ENCODE measurements at regions not wholly inside any gene's neighbourhood (a gene's known extent, or its start where the extent isn't known, plus 50 kb on each side); places are given as distances from the start of the nearest gene placed in this dataset.

DNA sequence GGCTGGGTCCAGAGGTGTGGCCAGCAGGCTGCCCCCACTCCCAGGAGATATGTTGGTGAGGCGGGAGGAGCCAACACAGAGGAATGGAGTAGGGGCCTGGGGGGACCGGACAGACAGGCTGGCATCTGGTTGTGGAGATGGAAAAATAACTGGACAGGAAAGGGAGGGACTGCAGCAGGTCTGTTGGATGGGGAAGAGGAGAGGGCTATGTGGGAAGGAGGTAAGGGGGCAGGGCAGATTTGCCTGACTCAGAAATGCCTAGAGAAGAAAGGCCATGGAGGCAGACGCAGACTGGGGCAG, 160.4 kb downstream of the TRIM29 start (continued):
- TF ChIP-seq EP400 (IDR thresholded peaks at IDR 0.05) (no peak), PHF8 (IDR thresholded peaks at IDR 0.05; ENCODE audit: borderline replicate concordance, low read length) (no peak), ZNF41 (CRISPR knock-in tag; conservative IDR thresholded peaks at IDR 0.05) (no peak), ILF3 (IDR thresholded peaks at IDR 0.05; ENCODE audit: borderline replicate concordance) (no peak)
- TF ChIP-seq, protein P1, sequence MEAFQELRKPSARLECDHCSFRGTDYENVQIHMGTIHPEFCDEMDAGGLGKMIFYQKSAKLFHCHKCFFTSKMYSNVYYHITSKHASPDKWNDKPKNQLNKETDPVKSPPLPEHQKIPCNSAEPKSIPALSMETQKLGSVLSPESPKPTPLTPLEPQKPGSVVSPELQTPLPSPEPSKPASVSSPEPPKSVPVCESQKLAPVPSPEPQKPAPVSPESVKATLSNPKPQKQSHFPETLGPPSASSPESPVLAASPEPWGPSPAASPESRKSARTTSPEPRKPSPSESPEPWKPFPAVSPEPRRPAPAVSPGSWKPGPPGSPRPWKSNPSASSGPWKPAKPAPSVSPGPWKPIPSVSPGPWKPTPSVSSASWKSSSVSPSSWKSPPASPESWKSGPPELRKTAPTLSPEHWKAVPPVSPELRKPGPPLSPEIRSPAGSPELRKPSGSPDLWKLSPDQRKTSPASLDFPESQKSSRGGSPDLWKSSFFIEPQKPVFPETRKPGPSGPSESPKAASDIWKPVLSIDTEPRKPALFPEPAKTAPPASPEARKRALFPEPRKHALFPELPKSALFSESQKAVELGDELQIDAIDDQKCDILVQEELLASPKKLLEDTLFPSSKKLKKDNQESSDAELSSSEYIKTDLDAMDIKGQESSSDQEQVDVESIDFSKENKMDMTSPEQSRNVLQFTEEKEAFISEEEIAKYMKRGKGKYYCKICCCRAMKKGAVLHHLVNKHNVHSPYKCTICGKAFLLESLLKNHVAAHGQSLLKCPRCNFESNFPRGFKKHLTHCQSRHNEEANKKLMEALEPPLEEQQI (IDR thresholded peaks at IDR 0.05): no peak

DNA sequence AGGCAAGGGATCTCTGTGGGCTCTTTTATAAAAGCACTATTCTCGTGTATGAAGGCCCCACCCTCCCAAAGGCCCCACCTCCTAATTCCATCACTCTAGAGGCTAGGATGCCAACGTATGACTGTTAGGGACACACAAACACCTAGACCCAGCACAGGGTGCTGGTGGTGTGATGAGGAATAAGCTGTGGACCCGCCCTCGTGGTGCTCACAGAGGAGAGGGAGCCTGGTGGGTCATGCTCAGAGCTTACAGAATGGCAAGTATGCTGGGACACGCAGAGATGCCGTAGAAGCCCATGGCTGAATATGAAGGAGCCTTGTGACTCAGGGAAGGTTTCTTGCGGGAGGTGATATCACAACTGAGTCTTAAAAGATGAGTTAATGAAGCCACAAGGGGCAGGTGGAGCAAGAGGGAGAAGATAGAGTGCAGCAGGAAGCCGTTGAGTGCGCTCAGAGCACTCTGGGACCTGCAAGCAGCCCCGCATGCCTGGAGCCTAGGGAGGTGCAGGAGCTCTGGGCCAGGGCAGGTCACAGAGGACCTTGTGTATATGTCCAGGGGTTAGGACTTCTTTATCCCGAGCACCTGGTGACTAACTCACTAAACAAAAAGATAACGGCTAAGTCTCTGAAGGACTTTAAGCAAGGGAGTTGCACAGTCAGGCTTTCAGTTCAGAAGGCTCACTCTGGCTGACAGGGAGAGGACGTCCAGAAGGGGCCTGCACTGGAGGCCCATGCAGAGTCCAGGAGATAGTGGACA, 160.9 kb downstream of the TRIM29 start:
- Histone ChIP-seq H4K20me1 (replicated peaks; ENCODE audit: control insufficient read depth, insufficient read depth, low read length) (peaks cover 4% of the 10 kb centered on the region; the same call in 1 of the 2 replicates), H3K4me1 (replicated peaks in 1 of 2; ENCODE audit: control insufficient read depth in 2 of 2, insufficient read depth in 2 of 2, low read length in 2 of 2) (no peaks in the 10 kb centered on the region), H3K27me3 (ENCODE audit: control insufficient read depth in 2 of 2, insufficient read depth in 2 of 2, low read length in 2 of 2) (peaks cover 2 to 43% of the 10 kb centered on the region in 2 experiments; a peak in 3 of 5 replicates), H3K4me3 (no peak overlapping the region), H3K9me3 (replicated peaks; ENCODE audit: control insufficient read depth, insufficient read depth, low read depth, low read length) (no peaks in the 10 kb centered on the region), H3K4me2 (ENCODE audit: insufficient read depth, low read length) (no peak overlapping the region), H2AFZ (ENCODE audit: low read depth, low read length) (no peak overlapping the region), H3K27ac (ENCODE audit: extremely low read depth, low read depth, low read length) (no peak overlapping the region), H3K36me3 (ENCODE audit: control insufficient read depth, insufficient read depth, low read length) (no peaks in the 10 kb centered on the region), H3K79me2 (ENCODE audit: control insufficient read depth, insufficient read depth, low read length) (no peaks in the 10 kb centered on the region), H3K9me1 (ENCODE audit: control insufficient read depth, insufficient read depth, low read length) (peaks cover 2% of the 10 kb centered on the region), H3K9ac (ENCODE audit: insufficient read depth in 1 of 2, low read depth in 2 of 2, low read length in 2 of 2) (no peak overlapping the region)
- under 1% methylated on average over 13 of the region's 13 CpGs for WGBS (ENCODE audit: insufficient coverage, low coverage, missing lambda C conversion rate)
- FAIRE-seq (no peak), DNase-seq (ENCODE audit: extremely low read depth in 1 of 4, low spot score in 3 of 4) (no peak), ATAC-seq (no peak; the same call in 2 of the 3 replicates)
- intact Hi-C loops (cut with micrococcal nuclease) (no loop called here), in situ Hi-C loops (cut with MboI) (no loop called here)
- CTCF ChIA-PET (ENCODE audit: low intra/inter-chr PET ratio): no interaction called here
- no TSS peak for BruUV-seq (replicated peaks)
- POLR2A ChIA-PET: no interaction called here
- TF ChIP-seq, protein P2, sequence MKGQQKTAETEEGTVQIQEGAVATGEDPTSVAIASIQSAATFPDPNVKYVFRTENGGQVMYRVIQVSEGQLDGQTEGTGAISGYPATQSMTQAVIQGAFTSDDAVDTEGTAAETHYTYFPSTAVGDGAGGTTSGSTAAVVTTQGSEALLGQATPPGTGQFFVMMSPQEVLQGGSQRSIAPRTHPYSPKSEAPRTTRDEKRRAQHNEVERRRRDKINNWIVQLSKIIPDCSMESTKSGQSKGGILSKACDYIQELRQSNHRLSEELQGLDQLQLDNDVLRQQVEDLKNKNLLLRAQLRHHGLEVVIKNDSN (CRISPR knock-in tag; IDR thresholded peaks at IDR 0.05): no peak
- TF ChIP-seq ZNF584 (CRISPR knock-in tag; IDR thresholded peaks at IDR 0.05; ENCODE audit: low read depth) (no peak), EP300 (IDR thresholded peaks at IDR 0.05; ENCODE audit: low read length) (no peak), SNRNP70 (optimal IDR thresholded peaks at IDR 0.05; ENCODE audit: low read depth, low read length) (no peak), BDP1 (IDR thresholded peaks at IDR 0.05; ENCODE audit: insufficient read depth, insufficient read length) (no peak), TCF7L2 (IDR thresholded peaks at IDR 0.05; ENCODE audit: low read depth, low read length) (no peak), MEIS2 (IDR thresholded peaks at IDR 0.05; ENCODE audit: partially characterized antibody) (no peak), PTRF (tag; IDR thresholded peaks at IDR 0.05) (no peak)
- TF ChIP-seq, protein P3, sequence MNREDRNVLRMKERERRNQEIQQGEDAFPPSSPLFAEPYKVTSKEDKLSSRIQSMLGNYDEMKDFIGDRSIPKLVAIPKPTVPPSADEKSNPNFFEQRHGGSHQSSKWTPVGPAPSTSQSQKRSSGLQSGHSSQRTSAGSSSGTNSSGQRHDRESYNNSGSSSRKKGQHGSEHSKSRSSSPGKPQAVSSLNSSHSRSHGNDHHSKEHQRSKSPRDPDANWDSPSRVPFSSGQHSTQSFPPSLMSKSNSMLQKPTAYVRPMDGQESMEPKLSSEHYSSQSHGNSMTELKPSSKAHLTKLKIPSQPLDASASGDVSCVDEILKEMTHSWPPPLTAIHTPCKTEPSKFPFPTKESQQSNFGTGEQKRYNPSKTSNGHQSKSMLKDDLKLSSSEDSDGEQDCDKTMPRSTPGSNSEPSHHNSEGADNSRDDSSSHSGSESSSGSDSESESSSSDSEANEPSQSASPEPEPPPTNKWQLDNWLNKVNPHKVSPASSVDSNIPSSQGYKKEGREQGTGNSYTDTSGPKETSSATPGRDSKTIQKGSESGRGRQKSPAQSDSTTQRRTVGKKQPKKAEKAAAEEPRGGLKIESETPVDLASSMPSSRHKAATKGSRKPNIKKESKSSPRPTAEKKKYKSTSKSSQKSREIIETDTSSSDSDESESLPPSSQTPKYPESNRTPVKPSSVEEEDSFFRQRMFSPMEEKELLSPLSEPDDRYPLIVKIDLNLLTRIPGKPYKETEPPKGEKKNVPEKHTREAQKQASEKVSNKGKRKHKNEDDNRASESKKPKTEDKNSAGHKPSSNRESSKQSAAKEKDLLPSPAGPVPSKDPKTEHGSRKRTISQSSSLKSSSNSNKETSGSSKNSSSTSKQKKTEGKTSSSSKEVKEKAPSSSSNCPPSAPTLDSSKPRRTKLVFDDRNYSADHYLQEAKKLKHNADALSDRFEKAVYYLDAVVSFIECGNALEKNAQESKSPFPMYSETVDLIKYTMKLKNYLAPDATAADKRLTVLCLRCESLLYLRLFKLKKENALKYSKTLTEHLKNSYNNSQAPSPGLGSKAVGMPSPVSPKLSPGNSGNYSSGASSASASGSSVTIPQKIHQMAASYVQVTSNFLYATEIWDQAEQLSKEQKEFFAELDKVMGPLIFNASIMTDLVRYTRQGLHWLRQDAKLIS (CRISPR knock-in tag; IDR thresholded peaks at IDR 0.05): no peak

Data from K562 (cell line).